A172 (cell line): ENCODE measurements at regions not wholly inside any gene's neighbourhood (a gene's known extent, or its start where the extent isn't known, plus 50 kb on each side); places are given as distances from the start of the nearest gene placed in this dataset.
A peak's percentile ranks its signal among the peaks of the same experiment; 100 is the strongest.
"Not testable (repeated sequence)": the region's sequence is repeated elsewhere in the genome, so short reads cannot be mapped to it uniquely, and the experiment has no call there.

Experiments
- DNase-seq: peaks from one replicate; pipeline ENCODE4 v3.0.0-alpha.2; 2015; ENCODE audit warnings: low spot score

DNA sequence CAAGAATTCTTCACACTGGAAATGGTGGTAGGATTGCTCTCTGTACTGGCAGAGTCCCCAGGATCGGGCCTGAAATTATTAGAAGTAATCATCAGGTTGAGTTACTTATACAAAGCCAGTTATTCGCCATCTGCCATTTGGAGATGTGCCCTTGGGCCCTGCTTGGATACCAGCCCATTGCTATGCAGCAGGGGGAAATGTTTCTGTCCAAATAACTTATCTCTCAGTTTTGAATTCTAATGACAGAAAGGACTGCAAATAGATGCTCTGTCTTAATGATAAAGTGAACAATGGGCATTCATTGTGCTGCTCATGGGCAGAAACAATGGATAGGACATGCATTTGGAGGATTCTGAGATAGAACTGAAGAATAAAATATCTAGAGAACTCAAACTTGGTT is 139.1 kb upstream of the PELI2 start:
- DNase-seq: no peak

DNA sequence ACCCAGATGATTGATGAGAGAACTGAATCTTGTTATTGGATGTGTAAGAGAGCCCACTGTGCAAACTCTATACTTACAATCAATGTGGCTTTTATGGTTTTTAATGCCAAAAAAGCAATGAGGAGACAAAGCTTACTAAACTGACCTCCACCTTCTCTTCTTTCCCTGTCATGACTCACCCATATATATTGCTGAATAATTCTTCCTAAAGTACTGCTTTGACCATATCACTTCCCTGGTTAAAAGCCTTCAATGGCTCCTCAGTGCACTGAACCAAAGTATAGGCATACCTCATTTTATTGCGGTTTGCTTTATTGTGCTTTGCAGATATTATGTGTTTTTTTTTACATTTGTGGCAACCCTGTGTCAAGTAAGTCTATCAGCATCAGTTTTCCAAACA is 138.4 kb upstream of the PELI2 start:
- no peak for DNase-seq

DNA sequence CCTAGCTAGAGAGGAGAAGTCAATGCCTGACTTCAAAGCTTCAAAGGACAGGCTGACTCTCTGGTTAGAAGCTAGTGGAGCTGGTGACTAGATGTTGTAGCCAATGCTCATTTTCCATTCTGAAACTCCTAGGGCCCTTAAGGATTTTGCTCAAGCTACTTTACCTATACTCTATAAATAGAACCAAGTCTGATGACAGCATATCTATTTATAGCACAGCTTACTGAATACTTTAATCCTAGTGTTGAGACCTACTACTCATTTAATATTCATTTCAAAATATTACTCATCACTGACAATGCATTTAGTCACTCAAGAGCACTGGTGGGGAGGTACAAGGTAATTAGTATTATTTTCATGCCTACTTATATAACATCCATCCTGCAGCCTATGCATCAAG is 137.2 kb upstream of the PELI2 start:
- no peak for DNase-seq

DNA sequence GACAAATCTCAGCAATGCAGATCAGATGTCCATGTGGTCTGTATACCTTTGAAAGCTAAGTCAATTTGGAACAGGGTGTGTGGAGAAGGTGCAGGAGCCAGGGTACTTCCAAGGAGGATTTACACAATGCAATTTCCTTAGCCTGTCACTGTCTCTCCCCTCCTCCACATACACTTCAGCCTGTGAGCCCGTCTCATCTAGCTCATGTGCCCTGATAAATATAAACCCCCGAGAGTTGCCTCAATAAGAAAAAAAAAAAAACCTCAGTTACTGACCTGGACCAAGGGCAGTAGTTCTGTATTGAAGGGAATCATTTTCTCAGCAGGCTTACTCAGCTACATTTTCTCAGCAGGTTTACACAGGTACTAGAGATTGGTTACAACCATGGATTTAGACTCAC is 132.1 kb upstream of the PELI2 start:
- DNase-seq: no peak

DNA sequence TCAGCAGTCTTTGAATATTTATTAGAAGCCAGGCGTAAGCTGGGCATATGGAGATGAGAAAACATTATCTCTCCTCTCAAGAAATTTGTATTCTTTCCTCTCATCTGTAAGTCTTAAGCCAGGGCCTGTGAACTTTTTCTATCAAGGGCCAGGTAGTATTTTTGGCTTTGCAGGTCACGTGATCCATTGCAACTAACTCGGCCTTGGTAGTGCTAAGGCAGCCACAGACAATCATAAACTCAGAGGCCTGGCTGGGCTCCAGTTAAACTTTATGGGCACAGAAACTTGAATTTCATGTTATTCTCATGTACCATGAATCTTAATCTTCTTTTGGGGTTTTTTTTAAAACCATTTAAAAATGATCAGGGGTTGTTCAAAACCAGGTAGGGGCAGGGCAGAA is 117.4 kb upstream of the PELI2 start:
- DNase-seq: no peak

DNA sequence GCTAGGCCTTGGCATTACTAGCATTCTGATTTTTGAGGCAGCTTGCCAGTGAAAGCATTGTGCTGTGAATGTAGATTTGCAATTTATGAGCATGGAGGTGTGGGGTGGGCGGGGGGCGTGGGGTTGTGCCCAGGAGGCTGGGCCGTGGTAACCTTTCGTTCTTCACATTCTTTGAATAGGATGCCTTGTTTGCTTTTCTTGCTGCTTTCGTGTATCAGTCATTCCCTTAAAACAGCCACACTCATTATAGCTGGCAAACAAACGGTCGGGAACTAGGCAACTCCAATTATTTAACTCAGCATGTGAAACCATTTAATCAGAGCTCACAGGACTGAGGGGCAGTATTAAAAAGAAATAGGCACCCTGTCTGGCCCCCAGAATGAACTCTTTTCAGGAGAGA is 115.9 kb upstream of the PELI2 start:
- DNase-seq: no peak

DNA sequence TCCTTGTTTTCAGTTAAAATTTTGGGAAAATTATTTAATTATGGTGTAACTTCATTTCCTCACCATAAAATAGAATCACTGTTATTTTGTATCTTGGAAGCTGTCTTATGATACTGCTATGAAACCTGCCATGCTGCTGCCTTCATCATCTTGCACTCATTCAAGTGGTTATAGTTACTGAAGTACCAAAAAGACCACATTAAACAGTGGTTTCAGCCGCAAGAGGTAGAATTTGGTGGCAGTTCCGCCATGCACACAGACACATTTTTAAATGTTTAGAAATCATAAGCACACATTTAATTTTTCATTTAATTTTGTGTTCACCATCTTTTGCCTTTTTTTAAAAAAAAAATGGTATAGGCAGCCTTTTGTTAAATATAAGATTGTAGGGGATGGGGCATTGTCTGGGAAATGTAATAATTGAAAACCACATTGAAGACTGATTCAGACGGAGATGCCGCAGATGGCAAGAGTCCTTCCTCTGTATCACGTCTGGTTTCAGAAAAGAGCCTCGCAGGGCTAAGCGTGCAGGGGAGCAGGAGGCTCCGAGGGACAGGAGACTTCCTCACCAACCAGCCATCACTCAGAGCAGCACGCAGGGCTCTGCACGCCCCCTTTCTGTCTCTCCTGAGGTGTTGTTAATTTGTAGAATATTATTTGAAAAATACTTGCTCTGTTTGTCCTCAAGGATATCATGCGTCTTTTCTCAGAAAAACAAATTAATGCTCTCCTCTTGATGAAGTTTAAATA is 115.2 kb upstream of the PELI2 start:
- no peak for DNase-seq

DNA sequence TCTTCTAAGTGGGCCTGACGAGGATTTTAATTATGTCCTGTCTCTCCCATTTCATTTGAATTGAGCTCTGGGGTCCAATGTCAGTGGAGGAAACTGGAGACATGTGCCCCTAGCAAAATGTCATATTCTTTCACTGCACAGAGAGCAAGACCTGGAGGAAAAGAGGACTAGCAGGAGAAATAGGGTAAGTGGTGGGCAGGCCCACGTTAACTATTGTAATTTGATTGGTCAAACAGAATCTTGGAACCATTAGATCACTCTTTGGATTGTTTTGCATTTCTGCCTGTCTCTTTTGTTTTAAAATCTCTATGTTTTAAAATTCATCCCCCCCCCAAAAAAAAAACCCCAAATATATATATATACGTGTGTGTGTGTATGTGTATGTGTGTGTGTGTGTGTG is 113.9 kb upstream of the PELI2 start:
- no peak for DNase-seq

DNA sequence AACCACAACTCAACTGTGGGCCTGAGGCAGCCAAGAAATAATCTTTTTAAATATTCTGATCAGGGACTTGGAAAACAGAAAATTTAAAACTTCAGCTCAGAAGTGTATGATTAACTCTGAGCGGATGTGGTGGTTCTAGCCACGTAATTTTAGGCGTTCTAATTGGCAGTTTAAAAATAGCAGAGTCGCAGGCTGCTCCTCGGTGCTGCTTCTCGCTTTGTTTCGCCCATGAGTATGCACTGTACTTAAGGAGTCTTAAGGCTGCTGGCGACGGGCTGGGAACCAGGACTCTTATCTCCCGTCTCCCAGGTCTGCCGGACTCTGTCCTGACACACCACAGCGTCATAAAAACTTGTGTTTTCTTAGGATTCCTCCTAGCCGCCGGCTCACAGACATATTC is 113.4 kb upstream of the PELI2 start:
- peak; percentile 61 for DNase-seq

DNA sequence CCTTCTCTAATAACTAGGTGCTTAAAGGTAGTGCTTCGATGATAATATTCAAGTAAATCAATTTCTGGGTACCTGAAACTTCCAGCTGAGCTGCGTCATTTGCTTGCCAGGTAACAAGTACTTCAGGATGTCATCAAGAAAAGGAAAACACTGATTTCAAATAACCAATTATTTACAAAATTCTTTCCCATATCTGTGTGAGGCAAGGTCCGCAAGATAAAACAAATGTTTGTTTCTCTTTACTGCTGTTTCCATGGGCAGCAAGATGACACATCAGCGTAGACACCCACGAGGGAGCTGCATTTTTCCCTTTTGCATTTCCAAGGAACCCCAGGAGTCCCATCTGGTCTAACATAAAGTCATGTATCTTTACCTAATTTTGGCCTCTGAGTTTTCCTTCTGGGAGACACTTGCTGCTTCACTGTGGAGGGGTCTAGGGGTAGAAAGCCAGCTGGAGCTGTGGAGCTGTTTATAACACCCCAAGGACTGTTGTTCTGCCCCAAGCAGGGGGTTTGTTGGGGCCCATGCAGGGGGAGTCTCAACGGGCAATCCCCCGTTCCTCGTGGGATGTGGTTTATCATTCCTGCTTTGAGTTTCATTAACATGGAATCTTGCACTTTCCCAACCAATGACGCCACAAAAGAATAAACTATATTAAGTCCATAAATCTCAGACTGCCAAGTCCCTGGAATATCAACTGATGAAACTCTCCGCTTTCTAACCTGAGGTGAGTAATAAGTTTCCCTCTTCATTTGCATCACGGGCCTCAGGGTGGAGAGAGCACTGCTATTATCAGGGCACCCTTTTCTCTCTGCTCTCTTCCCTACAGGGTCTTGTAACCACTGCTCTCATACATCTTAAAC is 112.8 kb upstream of the PELI2 start:
- peak; percentile 27 for DNase-seq

DNA sequence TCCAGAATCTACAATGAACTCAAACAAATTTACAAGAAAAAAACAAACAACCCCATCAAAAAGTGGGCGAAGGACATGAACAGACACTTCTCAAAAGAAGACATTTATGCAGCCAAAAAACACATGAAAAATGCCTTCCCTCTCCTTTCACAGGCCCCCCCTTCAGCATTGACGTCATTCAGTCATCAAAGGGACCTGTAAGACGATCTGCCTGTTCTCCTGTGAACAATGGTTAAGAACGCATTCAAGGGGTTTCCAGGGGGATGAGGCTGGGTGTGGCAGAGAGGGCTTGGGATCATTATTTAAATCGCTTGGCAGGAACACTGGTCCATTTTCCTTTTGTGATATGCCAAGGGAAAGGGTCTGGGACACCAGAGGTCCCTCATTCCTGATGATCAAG is 110.7 kb upstream of the PELI2 start:
- DNase-seq: not testable (repeated sequence)

DNA sequence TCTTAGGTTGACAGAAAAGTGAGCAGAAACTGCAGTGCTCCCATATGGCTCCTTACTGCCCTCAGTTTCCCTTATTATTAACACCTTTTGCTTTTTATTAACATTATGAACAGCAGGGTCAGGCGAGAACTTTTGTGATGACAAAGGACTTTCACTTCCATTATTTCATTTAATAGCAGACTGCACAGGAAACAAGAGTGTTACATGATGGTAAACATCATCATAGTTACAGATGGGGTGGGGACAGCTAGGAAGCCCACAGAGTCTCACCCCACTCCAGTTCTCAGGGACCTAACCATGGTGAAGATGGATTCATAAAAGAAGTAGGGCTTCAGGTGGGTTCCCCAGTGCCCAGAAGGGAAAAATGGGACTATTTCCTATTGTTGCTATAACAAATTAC is 110.1 kb upstream of the PELI2 start:
- DNase-seq: no peak

DNA sequence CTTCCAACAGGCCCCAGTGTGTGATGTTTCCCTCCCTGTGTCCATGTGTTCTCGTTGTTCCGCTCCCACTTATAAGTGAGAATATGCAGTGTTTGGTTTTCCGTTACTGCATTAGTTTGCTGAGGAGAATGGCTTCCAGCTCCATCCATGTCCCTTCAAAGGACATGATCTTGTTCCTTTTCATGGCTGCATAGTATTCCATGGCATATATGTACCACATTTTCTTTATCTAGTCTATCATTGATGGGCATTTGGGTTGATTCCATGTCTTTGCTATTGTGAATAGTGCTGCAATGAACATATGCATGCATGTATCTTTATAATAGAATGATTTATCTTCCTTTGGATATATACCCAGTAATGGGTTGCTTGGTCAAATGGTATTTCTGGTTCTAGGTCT is 109.5 kb upstream of the PELI2 start:
- not testable (repeated sequence) for DNase-seq

DNA sequence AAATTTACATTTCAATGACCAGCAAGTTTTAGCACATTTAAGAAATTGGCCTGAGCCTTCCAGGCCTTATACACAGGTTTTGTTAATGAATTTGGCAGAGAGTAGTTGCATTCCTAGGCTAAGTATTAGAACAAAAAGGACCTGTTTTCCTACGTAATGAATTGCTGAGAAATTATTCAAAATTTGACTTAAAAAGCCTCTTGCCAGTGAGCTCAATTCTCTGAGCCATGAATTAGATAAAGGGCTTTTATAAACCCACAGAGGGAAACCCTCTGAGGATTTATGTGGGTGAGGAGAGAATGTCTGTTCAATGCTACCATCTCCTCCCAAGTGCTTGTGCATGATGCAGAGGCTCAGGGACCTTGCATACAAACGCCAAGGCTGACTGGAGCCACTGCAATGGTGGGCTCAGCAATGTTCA is 94.5 kb upstream of the PELI2 start:
- DNase-seq: no peak

DNA sequence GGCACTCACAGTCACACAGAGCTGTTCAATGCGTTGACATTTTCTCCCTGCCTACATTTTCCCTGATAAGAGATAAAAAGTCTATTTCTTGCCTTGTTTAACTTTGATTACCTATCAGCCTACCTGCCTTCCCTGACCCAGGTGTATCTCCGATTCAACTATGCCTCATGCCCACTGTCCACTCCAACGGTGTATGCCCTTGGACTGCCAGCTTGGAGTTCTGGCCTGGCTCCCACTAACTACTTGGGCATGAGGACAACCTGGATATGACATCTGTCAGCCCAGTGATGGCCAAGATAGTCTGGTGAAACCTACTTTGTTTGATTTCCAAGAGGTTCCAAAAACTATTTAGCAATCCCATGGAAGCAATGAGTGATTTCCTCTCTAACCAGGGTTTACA is 93.0 kb upstream of the PELI2 start:
- no peak for DNase-seq

DNA sequence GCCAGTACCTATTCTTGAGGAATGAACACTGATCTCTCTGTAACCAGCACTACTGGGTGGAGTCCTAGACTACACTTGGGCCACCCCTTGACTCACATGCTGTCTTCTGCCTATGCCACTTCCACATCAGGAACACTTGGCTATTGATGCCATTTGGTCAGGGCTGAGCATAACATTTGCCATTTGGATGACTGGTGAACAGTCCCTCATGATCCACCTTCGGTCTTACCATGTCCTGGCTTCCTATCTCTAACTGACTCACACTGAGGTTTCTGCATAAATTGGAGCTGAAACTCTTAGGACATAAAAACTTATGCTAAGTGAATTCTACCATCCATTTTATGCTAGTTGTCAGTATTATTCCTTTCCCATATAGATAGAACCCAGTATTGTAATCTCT is 91.7 kb upstream of the PELI2 start:
- no peak for DNase-seq

DNA sequence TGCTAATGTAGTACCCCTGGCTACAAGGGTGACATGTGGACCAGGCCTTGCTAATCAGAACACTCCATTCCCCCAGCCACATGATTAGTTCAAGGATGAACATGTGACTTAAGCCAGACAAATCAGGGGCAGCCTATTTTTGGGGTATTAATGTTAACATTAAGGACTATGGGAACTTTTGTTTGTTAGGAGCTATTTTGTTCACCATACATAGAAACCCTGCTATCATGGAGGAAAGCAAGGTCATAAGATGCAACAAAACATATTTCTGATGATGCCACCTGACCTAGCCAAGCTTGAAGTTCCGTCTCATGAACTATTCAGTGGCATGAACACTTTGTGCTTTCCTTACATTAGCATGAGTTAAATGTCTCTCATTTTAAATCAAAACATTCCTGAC is 90.8 kb upstream of the PELI2 start:
- no peak for DNase-seq

DNA sequence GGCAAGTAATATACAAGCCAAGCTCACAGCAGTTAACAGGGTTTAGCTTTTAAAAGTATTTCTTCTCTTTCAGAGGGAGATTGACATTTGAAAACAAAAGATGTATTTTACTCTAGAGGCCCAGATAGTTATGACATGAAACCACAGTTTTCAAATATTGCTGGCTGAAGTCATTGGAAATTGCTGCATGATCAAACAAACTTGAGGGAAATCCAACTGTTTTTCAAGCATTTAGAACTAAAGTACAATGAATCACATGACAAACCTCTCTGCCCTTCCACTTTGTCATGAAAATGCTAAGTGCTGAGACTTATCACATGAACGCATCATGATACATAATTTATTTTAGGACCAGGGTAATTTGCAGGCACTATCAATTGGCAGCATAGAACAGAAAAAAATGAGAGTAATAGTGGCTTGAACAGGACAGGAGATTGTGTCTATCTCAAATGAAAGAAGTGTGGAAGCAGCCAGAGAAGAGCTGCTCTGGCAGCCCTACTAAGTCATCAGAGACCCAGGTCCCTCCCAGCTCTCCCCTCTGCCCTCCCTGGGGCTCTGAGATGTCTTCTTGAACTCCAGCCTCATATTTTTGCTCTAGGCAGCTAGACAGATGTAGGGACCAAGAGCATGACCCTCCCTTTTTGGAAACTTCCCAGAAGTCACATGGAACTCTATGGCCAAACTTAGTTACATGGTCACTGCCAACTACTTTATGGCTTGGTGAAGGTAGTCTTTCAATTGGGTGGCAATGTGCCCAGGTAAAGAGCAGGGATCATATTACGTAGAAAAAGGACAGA is 90.1 kb upstream of the PELI2 start:
- DNase-seq: no peak

DNA sequence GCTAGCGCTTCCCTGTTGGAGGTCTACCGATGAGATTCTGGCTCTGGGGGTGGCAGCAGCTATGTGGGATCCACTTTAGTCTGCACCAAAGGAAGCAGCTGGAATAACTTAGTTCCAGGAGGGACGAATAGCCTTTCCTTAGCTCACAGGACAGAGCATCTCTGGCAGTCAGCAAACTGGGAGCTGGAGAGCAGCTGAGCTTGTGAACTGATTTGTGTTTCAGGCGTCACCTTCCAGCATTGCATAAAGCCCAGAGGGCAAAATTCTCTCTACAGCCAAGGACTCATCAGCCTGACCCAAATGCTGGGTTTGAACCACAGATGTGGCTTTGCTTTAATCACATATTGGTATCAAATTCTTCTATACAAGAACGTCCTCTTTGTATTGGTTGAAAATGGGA is 81.9 kb upstream of the PELI2 start:
- DNase-seq: no peak

DNA sequence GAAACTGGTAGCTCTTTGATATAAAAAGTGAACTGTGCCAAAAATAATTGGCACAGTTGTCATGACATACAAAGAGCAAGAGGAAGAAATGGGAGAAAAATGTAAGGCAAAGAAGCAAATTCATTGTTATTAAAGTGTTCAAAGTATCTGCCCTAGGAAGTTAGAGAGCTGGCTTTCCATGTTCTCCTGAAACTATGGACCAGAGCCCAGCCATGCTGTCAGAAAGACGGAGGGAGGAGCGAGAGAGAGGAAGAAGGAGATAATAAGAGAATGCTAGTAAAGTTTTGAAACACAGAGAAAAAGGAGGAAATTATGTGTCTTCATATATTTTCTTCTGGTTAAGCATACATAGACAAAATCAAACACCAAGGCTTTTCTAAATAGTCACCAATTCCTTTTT is 78.1 kb upstream of the PELI2 start:
- DNase-seq: no peak

DNA sequence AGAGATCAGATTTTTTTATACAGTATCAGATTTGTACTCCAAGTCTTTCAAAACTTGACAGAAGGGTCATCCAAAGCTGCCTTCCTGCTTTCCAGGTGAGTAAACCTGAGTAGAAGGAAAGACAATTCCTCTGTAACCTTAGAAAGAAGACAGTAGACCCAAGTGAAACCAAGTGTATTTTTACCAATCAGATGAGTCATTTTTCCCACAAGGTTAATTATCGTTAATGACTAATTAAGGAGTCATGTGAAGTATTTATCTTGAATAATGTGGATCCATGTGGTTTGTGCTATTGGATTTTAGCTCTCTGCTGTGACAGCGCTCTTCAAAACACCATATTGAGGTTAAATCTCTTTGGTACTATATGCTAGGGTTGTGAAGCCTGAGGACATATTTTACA is 74.0 kb upstream of the PELI2 start:
- DNase-seq: no peak

DNA sequence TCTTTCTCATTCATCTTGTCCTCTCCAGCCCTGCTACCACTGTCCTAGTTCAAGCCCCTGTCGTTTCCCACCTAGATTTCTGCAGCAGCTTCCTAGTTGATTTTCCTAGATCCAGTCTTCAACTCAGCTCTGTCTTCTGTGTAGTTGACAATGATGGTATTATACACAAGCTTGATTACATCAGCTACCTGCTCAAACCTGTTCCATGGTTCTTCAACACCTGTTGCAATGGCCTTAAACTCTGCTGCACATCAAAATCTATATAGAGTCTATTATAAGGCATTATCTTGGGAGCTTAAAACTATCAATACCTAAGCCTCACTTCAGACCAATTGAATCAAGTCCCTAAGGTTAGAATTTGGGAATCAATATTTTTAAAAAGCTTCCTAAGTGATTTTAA is 71.7 kb upstream of the PELI2 start:
- DNase-seq: no peak

DNA sequence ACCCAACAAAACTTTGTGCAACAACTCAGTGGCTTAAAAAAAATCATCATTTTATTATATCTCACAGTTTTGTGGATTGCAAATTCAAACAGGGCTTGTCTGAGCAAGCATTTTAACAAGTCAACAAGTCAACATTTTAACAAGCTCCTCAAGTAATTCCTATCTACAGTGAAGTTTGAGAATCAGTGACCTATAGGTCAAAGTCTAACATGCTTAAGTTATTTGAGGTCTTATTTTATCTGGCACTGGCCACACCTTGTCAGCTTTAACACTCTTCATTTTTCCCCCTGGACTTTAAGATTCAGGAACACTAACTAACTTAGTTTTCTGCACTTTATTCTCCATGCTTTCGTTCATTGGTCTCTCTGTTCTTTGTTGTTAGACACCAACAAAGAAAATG is 71.2 kb upstream of the PELI2 start:
- no peak for DNase-seq
